IPS-18c (cell line): ENCODE measurements at regions not wholly inside any gene's neighbourhood (a gene's known extent, or its start where the extent isn't known, plus 50 kb on each side); places are given as distances from the start of the nearest gene placed in this dataset.
"Not testable (repeated sequence)": the region's sequence is repeated elsewhere in the genome, so short reads cannot be mapped to it uniquely, and the experiment has no call there.

Experiments used
- H3K4me3 ChIP-seq: 2 replicates; pipeline ENCODE4 v1.7.0; 2013; ENCODE audit warnings: low read depth, mild to moderate bottlenecking, low read length, moderate library complexity; ENCODE audit not compliant: insufficient read depth
- H3K9me3 ChIP-seq: one replicate; pipeline ENCODE4 v1.6.1; 2013; ENCODE audit warnings: mild to moderate bottlenecking, low read length, moderate library complexity; ENCODE audit not compliant: control insufficient read depth, insufficient read depth

DNA sequence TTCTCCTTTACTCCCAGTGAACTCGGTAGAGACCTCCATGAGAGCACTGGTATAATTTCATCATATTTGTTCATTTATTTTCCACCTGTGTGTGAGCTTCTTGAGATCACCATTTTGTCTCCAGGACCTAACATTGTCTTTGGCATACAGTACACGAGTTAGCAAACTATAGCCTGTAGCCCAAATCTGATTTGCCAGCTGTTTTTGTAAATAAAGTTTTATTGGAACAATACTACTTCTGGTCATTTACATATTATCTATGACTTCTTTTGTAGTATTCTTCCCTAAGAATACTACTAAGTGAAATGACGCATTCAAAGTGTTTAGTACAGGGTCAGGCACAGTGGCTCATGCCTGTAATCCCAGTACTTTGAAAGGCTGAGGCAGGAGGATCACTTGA is 449.5 kb downstream of the PLPP3 start:
- H3K4me3 ChIP-seq = no peak overlapping the region
- no peaks in the 10 kb centered on the region for H3K9me3 ChIP-seq

DNA sequence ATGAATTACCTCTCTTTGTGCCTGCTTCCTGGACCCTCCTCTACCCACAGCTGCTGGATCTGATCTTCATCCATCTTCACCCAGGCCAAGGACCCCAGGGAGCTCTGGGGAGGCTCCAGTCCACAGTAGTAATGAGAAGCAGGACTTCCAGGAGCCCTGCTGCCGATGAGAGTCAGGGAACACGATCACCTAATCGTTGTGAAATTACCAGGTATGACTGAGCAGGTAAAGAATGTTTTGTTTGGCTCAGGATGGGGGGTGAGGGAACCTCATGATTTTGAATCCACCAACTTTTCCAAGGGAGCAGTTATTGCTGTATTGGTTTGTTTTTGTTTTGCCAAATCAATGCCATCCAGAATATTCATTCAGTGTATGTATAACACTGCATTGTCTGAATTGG is 454.0 kb downstream of the PLPP3 start:
- H3K4me3 ChIP-seq = no peak overlapping the region
- H3K9me3 ChIP-seq = peaks cover 2% of the 10 kb centered on the region

DNA sequence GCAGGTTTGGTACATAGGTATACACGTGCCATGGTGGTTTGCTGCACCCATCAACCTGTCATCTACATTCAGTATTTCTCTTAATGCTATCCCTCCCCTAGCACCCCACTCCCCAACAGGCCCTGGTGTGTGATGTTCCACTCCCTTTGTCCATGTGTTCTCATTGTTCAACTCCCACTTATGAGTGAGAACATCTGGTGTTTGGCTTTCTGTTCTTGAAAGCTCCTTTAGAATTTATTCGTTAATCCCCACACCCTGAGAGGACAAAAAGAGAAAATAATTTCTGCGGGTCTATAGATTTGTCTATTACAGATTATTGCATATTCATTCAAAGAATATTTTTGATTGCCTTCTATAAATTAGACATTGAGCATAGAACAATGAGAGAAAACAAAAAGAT is 455.5 kb downstream of the PLPP3 start:
- H3K9me3 ChIP-seq = peaks cover 2% of the 10 kb centered on the region
- H3K4me3 ChIP-seq = no peak overlapping the region

DNA sequence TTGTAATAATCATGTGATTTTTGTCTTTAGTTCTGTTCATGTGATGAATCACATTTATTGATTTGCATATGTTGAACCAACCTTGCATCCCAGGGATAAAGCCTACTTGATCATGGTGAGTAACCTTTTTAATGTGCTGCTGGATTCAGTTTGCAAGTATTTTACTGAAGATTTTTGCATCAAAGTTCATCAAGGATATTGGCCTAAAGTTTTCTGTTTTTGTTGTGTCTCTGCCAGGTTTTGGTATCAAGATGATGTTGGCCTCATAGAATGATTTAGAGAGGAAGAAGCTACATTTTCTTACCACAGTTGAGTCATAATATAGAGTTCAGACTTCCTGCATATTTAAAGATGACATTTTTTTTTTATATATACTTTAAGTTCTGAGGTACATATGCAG is 455.9 kb downstream of the PLPP3 start:
- H3K4me3 ChIP-seq = no peak overlapping the region
- H3K9me3 ChIP-seq = peaks cover 2% of the 10 kb centered on the region

DNA sequence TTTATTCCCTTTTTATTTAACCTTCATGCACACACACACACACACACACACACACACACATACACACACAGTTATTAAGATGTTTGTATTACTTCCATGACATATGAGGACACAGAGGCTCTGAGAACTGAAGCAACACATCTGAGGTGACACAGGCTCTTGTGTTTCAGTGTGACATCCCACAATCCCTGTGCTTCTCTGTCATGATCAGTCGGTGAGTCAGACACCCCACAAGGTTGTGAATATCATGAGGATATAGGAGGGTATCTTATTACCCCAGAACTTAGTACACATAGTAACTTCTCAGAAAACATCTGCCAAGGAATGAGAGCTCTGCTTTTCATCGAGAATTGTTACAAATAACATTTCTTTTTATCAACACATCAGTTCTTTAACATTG is 459.3 kb downstream of the PLPP3 start:
- Histone ChIP-seq H3K4me3 (no peak overlapping the region), H3K9me3 (peaks cover 2% of the 10 kb centered on the region)

DNA sequence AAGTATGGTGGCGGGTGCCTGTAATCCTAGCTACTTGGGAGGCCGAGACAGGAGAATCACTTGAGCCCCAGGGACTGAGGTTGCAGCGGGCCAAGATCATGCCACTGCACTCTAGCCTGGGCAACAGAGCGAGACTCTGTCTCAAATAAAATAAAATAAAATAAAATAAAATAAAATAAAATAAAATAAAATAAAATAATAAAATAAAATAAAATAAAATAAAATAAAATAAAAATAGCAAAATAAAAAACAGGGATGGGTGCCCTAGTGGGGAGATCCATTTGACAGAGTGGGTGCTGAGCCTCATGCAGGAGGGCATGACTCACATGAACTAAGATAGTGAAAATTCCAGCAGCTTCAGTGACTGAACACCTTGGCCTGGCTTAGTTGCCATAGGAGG is 460.7 kb downstream of the PLPP3 start:
- not testable (repeated sequence) for H3K9me3 ChIP-seq

DNA sequence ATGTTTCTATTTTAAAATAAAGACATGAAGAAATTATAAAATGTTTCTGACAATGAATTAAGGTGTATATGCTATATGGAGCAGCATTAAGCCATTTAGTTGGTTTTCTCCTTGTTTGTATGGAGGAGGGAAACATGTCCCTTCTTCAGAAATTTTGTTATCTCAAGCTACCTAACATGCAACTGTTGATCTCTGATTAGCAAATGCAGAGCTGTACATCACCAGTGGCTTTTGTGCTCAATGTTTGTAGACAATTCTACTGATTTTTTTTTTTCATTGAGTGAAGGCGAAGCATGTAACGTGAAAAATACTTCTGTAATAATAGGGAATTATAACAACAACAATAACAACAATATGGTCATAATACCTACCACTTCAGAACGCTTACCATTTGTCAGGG is 463.7 kb downstream of the PLPP3 start:
- no peaks in the 10 kb centered on the region for H3K9me3 ChIP-seq
- H3K4me3 ChIP-seq = no peak overlapping the region

More for the DNA sequence above, 460.7 kb downstream of the PLPP3 start:
- H3K4me3 ChIP-seq = not testable (repeated sequence)

DNA sequence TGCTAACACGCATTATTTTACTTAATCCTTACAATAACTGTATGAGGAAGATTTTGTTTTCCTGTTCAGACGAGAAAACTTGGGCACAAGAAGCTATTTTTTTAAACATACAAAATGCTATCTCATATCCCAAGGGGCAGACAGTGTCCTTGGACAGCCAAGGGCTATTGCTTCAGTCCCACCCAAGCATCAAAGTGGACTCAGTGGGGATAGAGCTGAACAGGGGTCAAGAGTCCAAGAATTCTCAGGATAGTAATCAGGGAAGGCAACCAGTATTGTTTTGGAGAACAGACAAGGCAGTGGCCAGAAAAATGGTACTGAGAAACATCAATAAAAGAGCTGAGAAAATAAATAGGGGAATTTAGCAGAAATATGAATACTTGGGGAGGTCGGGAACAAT is 465.7 kb downstream of the PLPP3 start:
- H3K4me3 ChIP-seq = no peak overlapping the region
- no peaks in the 10 kb centered on the region for H3K9me3 ChIP-seq

DNA sequence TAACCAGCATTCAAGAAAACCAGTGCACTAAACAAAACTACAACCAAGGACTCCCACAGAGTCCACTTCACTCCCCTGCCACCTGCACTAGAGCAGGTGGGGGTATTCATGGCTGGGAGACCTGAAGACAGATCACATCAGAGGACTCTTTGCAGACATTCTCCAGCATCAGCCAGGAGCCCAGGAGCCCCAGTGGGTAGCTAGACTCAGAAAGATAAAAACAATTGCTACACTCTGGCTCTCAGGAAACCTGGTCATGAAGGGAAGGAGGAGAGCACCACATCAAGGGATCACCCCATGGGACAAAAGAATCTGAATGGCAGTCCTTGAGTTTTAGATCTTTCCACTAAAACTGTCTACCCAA is 472.1 kb downstream of the PLPP3 start:
- Histone ChIP-seq H3K4me3 (no peak overlapping the region), H3K9me3 (no peaks in the 10 kb centered on the region)

DNA sequence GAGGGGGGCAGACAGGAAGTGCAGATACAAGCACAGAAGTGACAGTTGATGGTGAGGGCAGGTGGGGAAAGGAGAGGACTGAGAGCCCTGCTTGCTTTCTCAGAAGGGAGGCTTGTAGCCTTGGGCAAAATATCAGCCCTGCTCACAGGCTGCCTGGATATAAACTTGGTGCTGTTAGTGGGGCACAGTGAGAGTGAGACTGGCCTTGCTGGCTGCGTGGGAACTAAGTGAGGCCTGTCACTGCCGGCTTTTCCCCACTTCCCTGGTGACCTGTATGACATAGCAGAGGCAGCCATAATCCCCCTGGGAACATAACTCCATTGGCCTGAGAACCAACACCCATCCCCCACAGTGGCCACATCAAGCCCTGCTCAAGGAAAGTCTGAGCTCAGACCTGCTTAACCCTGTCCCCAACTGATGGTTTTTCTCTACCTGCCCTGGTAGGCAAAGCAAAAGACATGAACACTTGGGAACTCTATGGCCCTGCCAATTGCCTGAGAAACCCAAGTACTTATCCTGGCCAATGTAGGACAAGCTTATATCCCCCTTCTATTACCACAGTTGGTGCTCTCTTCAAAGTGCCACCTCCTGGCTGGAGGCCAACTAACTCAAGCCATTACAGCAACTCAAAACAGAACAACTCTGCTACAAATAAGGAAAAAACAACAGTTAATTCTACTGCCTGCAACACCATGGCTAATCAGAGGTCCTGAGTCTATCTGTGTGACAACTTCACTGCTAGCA is 472.7 kb downstream of the PLPP3 start:
- no peak overlapping the region for H3K4me3 ChIP-seq
- no peaks in the 10 kb centered on the region for H3K9me3 ChIP-seq

DNA sequence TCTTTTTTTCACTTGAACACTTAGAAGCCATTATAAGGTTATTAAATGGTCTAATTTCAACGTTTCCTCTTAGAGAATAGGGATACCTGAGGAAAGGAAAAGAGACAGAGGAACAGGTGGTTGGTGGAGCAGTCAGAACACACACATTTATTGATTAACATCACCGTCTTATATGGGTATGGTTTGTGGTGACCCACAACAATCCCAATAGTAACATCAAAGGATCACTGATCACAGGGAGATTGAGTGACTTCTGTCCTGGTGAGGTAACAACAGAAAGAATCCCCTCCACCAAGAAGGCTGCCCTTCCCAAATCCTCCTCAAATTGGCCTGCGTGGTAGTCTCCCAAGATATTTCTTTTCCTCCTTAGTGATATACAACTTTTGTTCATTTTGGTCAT is 474.0 kb downstream of the PLPP3 start:
- no peak overlapping the region for H3K4me3 ChIP-seq
- H3K9me3 ChIP-seq = no peaks in the 10 kb centered on the region

DNA sequence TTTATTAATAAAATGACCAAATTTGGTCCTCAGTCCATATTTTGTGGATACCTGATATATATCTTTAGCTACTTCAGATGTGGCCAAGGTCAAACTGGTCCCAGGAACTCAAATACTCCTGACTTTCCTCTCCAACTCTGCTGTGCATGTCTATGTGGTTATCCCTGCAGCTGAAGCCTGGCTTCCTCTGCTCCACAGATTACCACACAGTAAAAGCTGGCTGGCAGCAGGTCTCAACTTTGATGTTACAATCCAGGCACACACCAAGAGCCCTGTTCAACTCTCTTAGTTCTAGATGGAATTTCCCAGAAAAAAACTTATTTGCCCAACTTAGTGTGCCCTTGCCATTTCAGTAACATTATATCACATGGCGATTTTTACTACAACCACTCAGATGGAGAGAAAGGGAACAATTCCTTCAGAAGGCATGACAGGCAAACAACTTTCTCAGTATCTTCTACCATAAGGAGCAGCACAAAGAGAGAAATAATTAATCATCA is 479.5 kb downstream of the PLPP3 start:
- no peak overlapping the region for H3K4me3 ChIP-seq
- H3K9me3 ChIP-seq = no peaks in the 10 kb centered on the region

DNA sequence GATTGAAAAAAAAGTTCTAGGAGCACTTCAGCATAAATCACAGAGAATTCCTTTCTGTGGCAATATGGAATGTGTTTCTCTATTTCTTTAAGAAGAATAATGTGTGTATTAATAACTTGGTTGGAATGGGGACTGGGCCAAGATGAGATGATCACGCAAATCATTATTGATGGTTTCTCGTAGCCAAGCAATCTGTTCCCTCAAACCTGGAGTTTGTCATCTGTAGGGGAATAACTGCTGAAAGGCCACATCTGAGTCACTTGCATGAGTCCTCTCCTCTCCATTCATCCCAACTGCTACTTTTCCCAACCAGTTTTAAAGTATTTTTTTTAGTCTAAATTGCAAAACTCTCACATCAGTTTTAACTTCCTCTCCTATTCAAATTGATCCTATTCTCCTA is 480.4 kb downstream of the PLPP3 start:
- H3K9me3 ChIP-seq = no peaks in the 10 kb centered on the region
- H3K4me3 ChIP-seq = no peak overlapping the region

DNA sequence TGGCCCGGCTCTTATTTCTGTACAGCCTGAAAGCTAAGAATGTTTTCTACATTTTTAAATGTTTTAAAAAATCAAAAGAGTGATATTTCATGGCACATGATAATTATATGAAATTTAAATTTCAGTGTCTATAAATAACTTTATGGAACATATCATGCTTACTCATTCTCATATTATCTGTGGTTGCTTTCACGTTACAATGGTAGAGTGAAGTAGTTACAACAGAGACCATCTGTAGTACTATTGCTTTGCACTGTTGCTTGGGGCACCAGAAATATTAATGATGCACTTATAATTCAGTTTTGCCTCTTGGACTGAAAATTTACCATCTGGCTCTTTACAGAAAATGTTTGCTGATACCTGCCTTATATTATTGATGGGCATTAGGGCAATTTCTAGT is 481.6 kb downstream of the PLPP3 start:
- Histone ChIP-seq H3K9me3 (no peaks in the 10 kb centered on the region), H3K4me3 (no peak overlapping the region)

DNA sequence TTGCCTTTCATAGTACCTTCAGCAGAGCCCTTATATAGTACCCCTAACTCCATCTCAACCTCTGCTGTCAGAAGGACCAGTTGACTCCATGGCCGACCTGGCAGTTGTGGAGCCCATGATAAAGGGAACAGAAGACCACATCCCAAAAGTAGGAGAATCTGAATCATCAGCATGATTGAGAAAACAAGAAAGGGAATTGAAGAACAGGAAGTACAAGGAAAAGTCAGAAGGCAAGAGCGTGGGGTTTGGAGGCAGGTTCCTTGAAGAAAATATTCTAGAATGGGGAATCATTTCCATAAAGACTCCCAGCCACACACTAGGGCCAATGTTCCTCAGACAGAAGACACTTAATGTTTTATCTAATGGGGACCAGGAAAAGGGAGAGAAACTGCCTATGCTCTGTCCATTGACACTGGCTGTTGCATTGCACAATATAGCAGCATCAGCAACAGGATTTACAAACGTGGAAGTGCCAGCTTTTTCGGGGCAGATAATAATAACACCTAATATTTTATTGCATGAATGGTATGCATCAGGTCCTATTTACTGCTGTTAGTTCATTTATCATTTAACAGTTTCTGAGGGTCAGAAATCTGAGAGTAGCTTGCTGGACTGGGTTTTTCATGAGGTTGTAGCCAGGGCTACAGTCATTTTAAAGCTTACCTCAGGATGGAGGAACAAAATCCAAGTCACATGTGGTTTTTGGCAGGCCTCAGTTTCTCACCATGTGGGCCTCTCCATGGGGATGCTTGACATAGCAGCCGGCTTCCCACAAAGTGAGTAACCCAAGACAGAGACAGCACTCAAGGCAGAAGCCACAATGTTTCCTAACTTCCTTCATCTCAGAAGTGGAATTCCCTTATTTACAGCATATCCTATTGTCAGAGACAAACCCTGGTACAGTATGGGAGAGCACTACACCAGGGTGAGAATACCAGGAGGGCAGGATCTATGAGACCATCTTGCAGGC is 483.4 kb downstream of the PLPP3 start:
- no peak overlapping the region for H3K4me3 ChIP-seq
- H3K9me3 ChIP-seq = no peaks in the 10 kb centered on the region

DNA sequence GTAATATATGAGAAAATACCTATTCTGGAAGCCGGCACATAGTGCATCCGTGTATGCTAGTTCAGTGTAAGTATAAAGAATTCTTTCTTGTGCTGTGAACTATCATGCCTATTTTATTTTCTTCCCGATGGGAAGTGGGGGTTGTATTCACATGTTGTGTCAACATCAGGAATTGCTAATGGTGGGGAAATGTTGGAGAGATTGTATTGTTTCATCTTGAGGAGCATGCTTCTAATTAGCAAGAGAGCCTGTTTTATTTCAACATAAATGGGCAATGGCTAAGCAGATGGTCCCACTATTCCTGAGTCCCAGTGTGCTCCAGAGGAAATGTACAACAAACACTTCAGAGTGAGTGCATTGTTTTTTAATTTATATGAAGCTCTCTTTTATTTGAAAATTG is 485.2 kb downstream of the PLPP3 start:
- H3K9me3 ChIP-seq = peaks cover 2% of the 10 kb centered on the region

DNA sequence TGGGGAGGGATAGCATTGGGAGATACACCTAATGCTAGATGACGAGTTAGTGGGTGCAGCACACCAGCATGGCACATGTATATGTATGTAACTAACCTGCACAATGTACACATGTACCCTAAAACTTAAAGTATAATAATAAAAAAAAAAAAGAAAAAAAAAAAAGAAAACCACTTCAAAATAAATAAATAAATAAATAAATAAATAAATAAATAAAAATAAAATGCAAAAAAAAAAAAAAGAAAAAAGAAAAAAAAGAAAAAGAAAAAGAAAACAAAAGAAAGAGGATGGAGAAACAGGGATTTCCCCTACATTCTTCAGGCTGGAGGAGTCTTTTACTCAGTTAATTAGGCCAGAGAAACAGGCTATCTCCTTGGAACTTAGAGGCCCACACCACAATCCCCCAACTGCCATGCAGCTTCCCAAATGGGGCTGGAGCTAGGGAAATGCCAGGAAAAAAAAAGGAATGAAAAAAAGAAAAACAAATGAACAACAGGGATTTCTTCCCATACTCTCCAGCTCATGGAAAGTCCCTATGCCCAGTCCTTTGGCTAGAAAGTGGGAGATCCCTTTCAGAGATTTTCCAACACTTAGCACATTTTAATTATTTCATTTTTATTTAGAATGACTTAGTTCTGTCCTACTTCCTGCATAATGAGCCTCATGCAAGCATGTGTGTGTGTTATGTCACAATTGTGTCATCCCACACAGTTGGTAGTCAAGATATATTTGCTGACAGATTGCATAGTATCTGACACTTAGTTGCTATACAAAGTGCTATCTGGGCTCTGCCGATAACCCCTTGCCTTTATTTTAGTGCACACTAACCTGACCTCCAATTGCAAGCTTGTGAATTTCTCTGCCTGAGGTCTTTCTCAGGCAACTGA is 486.4 kb downstream of the PLPP3 start:
- H3K9me3 ChIP-seq = peaks cover 2% of the 10 kb centered on the region

More for the DNA sequence above, 485.2 kb downstream of the PLPP3 start:
- H3K4me3 ChIP-seq = no peak overlapping the region

More for the DNA sequence above, 486.4 kb downstream of the PLPP3 start:
- H3K4me3 ChIP-seq = no peak overlapping the region
